GM13977 (cell line): ENCODE measurements at regions not wholly inside any gene's neighbourhood (a gene's known extent, or its start where the extent isn't known, plus 50 kb on each side); places are given as distances from the start of the nearest gene placed in this dataset.
"Not testable (repeated sequence)": the region's sequence is repeated elsewhere in the genome, so short reads cannot be mapped to it uniquely, and the experiment has no call there.

Experiments
- DNase-seq: peaks from one replicate; pipeline ENCODE4 v3.0.0; 2012; ENCODE audit warnings: low spot score
- CTCF ChIP-seq: IDR thresholded peaks from 2 replicates; pipeline ENCODE4 v1.5.1; 2012; ENCODE audit warnings: mild to moderate bottlenecking, control low read depth; ENCODE audit not compliant: insufficient read depth; ENCODE audit errors: extremely low read depth, missing control alignments
- in situ Hi-C: fragments of 300-500 bp; cut with MboI; formaldehyde crosslinking; loops from one replicate; pipeline ENCODE4 v1.12.0; 2022; ENCODE audit warnings: low sequenced_read_pairs, low pct_unique_long_range_greater_than_20kb, mixed read lengths, inconsistent platforms; ENCODE audit not compliant: unreplicated experiment

GRCh38 chr3:74210739-74211138 lies 403.7 kb downstream of the CNTN3 start:
- no peak for TF ChIP-seq CTCF
- in situ Hi-C loops, result no loop called here
- DNase-seq, result no peak

- no peak for DNase-seq
- no peak for TF ChIP-seq CTCF
- in situ Hi-C loops, result no loop called here
Observed at GRCh38 chr3:74200952-74201351, 413.5 kb downstream of the CNTN3 start.

GRCh38 chr3:74178664-74179063 lies 435.8 kb downstream of the CNTN3 start:
- DNase-seq, in situ Hi-C loops: not testable (repeated sequence)

- in situ Hi-C loops, result no loop called here
Observed at GRCh38 chr3:74173090-74173489, 441.4 kb downstream of the CNTN3 start.

GRCh38 chr3:74167926-74168325 lies 446.5 kb downstream of the CNTN3 start:
- in situ Hi-C loops, result no loop called here
- DNase-seq, result no peak
- no peak for TF ChIP-seq CTCF

More at GRCh38 chr3:74173090-74173489, 441.4 kb downstream of the CNTN3 start:
- no peak for TF ChIP-seq CTCF
- DNase-seq, result no peak

- TF ChIP-seq CTCF, result no peak
- in situ Hi-C loops, result no loop called here
- no peak for DNase-seq
Observed at GRCh38 chr3:74165211-74165610, 449.2 kb downstream of the CNTN3 start.

- DNase-seq, result no peak
- no peak for TF ChIP-seq CTCF
- in situ Hi-C loops, result no loop called here
Observed at GRCh38 chr3:74149466-74149865, 465.0 kb downstream of the CNTN3 start.

GRCh38 chr3:74145277-74145676 lies 469.2 kb downstream of the CNTN3 start:
- in situ Hi-C loops, result no loop called here
- no peak for DNase-seq
- no peak for TF ChIP-seq CTCF
